OCI-LY7 (cell line): ENCODE measurements at regions not wholly inside any gene's neighbourhood (a gene's known extent, or its start where the extent isn't known, plus 50 kb on each side); places are given as distances from the start of the nearest gene placed in this dataset.

ENCODE experiments used
- BruUV-seq: library from RNA; stranded (reverse); fragments of 400-500 nt; replicated peaks from 2 replicates; lab custom pipeline; 2021; lab: Mats Ljungman, UMichigan
- CTCF ChIA-PET: fragments of 300-600 bp; sonication (Branson Sonifier 250); formaldehyde crosslinking; loops from one replicate; lab custom pipeline; 2022; ENCODE audit warnings: antibody characterized with exemption; ENCODE audit not compliant: unreplicated experiment; lab: Charles Lee
- POLR2A ChIA-PET: fragments of 300-600 bp; sonication (Branson Sonifier 250); formaldehyde crosslinking; loops from one replicate; lab custom pipeline; 2022; ENCODE audit warnings: antibody characterized with exemption; lab: Charles Lee
- DNase-seq: peaks from one replicate; pipeline ENCODE4 v3.0.0-alpha.2; 2015; ENCODE audit warnings: low spot score
- H2AFZ ChIP-seq: fragments of 200-600 bp; sonication (generic), shearing (Covaris generic); 2 replicates; pipeline ENCODE4 v1.6.1; 2014; ENCODE audit warnings: mild to moderate bottlenecking, antibody characterized with exemption, low read length, moderate library complexity
- H3K27ac ChIP-seq: fragments of 200-600 bp; sonication (generic); 2 replicates; pipeline ENCODE4 v1.5.1; 2014; ENCODE audit warnings: mixed run types, low read depth, mild to moderate bottlenecking, moderate library complexity, low read length, inconsistent platforms; ENCODE audit not compliant: poor library complexity, severe bottlenecking
- H3K36me3 ChIP-seq: fragments of 200-600 bp; sonication (generic); 2 replicates; pipeline ENCODE4 v1.6.1; 2014; ENCODE audit warnings: mild to moderate bottlenecking, antibody characterized with exemption, low read length, moderate library complexity, mixed read lengths; ENCODE audit not compliant: insufficient read depth
- H3K4me1 ChIP-seq: fragments of 200-600 bp; sonication (generic); 2 replicates; pipeline ENCODE4 v1.5.1; 2014; ENCODE audit warnings: mild to moderate bottlenecking, low read length; ENCODE audit not compliant: insufficient read depth, poor library complexity, severe bottlenecking
- H3K4me2 ChIP-seq: fragments of 200-600 bp; sonication (generic); 2 replicates; pipeline ENCODE4 v1.6.1; 2014; ENCODE audit warnings: mild to moderate bottlenecking, low read length
- H3K4me3 ChIP-seq: fragments of 200-600 bp; sonication (generic); 2 replicates; pipeline ENCODE4 v1.5.1; 2014; ENCODE audit warnings: mild to moderate bottlenecking, low read depth, low read length; ENCODE audit not compliant: poor library complexity, severe bottlenecking
- H3K79me2 ChIP-seq: fragments of 200-600 bp; sonication (generic); 2 replicates; pipeline ENCODE4 v1.6.1; 2016; ENCODE audit warnings: low read depth, mild to moderate bottlenecking, low read length, moderate library complexity, mixed read lengths; ENCODE audit not compliant: insufficient read depth
- H3K9me2 ChIP-seq: fragments of 200-600 bp; sonication (generic); 2 replicates; pipeline ENCODE4 v1.6.1; 2016; ENCODE audit warnings: mild to moderate bottlenecking, low read length, mixed read lengths; ENCODE audit not compliant: insufficient read depth
- H3K9me3 ChIP-seq: fragments of 200-600 bp; sonication (generic); 2 replicates; pipeline ENCODE4 v1.6.1; 2014; ENCODE audit warnings: mild to moderate bottlenecking, mixed run types, low read length, mixed read lengths
- H4K20me1 ChIP-seq: fragments of 200-600 bp; sonication (generic); 2 replicates; pipeline ENCODE4 v1.6.1; 2014; ENCODE audit warnings: mild to moderate bottlenecking, antibody characterized with exemption, low read length, moderate library complexity, mixed read lengths; ENCODE audit not compliant: insufficient read depth
- EZH2phosphoT487 ChIP-seq: fragments of 200-600 bp; sonication (generic); IDR thresholded peaks from 2 replicates; pipeline ENCODE4 v1.6.1; 2018; ENCODE audit warnings: low read depth, borderline replicate concordance, mild to moderate bottlenecking, mixed run types, antibody characterized with exemption, low read length, moderate library complexity, mixed read lengths
- intact Hi-C: fragments of 100-400 bp; cut with micrococcal nuclease; formaldehyde crosslinking; loops from one replicate; pipeline ENCODE4 v1.10.0; 2022; ENCODE audit not compliant: unreplicated experiment
- TF ChIP-seq, protein P1 (sequence below): fragments of 200-600 bp; sonication (generic); conservative IDR thresholded peaks from 2 replicates; pipeline ENCODE4 v1.5.1; 2014; ENCODE audit warnings: mild to moderate bottlenecking, antibody characterized with exemption, low read length, moderate library complexity, mixed read lengths

DNA sequence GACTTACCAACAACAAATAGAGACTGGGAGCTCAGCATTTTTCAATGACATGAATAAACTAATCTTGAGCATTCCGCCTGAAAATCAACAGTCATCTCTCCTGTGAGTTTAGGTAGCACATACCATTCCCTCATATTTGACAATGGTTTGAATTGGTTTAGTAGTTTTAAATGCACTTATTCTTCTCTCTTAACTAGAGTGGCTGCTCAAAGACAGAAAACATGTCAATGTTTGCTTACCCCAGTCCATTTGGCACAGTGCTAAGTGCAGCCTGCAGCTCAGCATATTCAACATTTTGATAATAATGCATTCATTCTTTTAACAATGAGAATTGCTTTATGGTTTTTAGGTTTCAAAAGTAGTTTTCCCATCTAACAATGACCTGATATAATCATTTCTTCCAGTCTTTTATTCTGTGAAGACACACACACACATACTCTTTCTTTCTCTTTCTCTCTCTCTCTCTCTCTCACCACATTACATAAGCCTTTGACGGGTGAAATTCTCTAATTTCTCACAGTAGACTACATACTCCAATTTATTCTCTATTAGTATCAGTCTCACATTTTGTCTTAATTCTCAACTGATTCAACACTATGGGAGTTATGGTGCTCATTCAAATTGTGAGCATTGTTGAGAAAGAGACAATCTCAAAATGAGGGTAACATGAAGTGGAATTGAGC lies 432.3 kb downstream of the LRRIQ3 start:
- H2AFZ ChIP-seq = no peak overlapping the region
- H3K79me2 ChIP-seq = no peaks in the 10 kb centered on the region
- H3K4me2 ChIP-seq = no peak overlapping the region
- intact Hi-C loops = no loop called here
- ChIA-PET POLR2A (no interaction called here), CTCF (no interaction called here)
- H3K9me3 ChIP-seq = no peaks in the 10 kb centered on the region
- H4K20me1 ChIP-seq = no peaks in the 10 kb centered on the region
- H3K4me3 ChIP-seq = no peak overlapping the region
- no peaks in the 10 kb centered on the region for H3K36me3 ChIP-seq
- no peak for DNase-seq
- H3K27ac ChIP-seq = no peak overlapping the region
- no TSS peak for BruUV-seq
- TF ChIP-seq EZH2phosphoT487 = no peak
- TF ChIP-seq, protein P1, sequence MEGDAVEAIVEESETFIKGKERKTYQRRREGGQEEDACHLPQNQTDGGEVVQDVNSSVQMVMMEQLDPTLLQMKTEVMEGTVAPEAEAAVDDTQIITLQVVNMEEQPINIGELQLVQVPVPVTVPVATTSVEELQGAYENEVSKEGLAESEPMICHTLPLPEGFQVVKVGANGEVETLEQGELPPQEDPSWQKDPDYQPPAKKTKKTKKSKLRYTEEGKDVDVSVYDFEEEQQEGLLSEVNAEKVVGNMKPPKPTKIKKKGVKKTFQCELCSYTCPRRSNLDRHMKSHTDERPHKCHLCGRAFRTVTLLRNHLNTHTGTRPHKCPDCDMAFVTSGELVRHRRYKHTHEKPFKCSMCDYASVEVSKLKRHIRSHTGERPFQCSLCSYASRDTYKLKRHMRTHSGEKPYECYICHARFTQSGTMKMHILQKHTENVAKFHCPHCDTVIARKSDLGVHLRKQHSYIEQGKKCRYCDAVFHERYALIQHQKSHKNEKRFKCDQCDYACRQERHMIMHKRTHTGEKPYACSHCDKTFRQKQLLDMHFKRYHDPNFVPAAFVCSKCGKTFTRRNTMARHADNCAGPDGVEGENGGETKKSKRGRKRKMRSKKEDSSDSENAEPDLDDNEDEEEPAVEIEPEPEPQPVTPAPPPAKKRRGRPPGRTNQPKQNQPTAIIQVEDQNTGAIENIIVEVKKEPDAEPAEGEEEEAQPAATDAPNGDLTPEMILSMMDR = no peak
- H3K4me1 ChIP-seq = no peaks in the 10 kb centered on the region
- no peaks in the 10 kb centered on the region for H3K9me2 ChIP-seq

DNA sequence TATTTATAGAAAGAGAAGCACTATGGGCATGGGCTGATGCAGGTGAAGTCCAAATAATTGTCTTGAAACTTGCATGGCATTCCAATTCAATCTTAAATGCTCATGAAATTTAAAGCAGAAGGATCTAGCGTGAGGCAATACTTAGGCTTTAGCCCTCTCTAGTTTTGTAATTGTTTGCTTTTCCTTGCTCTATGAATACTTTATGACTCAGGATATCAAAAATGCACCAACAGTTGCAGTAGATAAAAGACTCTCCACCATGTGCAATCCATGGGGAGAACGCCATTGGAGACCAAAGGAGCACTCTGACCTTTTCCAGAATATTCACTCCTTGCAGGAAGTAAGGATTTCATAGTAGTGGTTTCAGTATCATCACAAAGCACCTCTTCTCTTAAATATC lies 436.4 kb downstream of the LRRIQ3 start:
- Histone ChIP-seq H3K4me1 (no peaks in the 10 kb centered on the region), H2AFZ (no peak overlapping the region), H3K27ac (no peak overlapping the region), H4K20me1 (no peaks in the 10 kb centered on the region), H3K9me3 (no peaks in the 10 kb centered on the region), H3K4me2 (no peak overlapping the region), H3K79me2 (no peaks in the 10 kb centered on the region), H3K36me3 (no peaks in the 10 kb centered on the region), H3K4me3 (no peak overlapping the region), H3K9me2 (no peaks in the 10 kb centered on the region)
- DNase-seq = no peak
- ChIA-PET POLR2A (no interaction called here), CTCF (no interaction called here)
- no peak for TF ChIP-seq EZH2phosphoT487
- TF ChIP-seq, protein P1 = no peak
- intact Hi-C loops = no loop called here
- BruUV-seq = no TSS peak

DNA sequence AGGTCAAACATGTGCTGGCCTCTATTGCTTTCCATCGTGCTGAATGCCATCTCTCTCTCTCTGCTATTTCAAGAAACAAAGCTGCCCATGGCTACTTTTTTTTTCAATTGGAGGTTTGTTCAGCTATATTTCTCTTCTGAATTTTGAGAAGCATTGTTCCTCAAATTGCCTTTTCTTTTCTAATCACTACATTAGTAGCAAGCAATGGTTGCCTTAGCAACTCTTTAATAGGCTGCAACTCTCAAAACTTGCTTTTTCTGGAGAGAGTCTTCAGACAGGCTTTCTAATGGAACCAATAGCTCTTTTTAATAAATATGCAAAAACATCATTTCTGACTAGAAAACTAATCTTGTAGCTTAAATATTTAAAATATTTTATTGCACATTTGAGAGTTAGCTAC lies 439.0 kb downstream of the LRRIQ3 start:
- intact Hi-C loops = no loop called here
- no peaks in the 10 kb centered on the region for H3K9me2 ChIP-seq
- no peak overlapping the region for H2AFZ ChIP-seq
- no peak overlapping the region for H3K4me2 ChIP-seq
- ChIA-PET CTCF (no interaction called here), POLR2A (no interaction called here)
- DNase-seq = no peak
- no peaks in the 10 kb centered on the region for H3K79me2 ChIP-seq
- no TSS peak for BruUV-seq
- H3K4me1 ChIP-seq = no peaks in the 10 kb centered on the region
- no peaks in the 10 kb centered on the region for H3K36me3 ChIP-seq
- H4K20me1 ChIP-seq = no peaks in the 10 kb centered on the region
- H3K27ac ChIP-seq = no peak overlapping the region
- H3K4me3 ChIP-seq = no peak overlapping the region
- TF ChIP-seq, protein P1 = no peak
- TF ChIP-seq EZH2phosphoT487 = no peak
- H3K9me3 ChIP-seq = no peaks in the 10 kb centered on the region
